ENCODE measurements at regions not wholly inside any gene's neighbourhood (a gene's known extent, or its start where the extent isn't known, plus 50 kb on each side); places are given as distances from the start of the nearest gene placed in this dataset.

DNA sequence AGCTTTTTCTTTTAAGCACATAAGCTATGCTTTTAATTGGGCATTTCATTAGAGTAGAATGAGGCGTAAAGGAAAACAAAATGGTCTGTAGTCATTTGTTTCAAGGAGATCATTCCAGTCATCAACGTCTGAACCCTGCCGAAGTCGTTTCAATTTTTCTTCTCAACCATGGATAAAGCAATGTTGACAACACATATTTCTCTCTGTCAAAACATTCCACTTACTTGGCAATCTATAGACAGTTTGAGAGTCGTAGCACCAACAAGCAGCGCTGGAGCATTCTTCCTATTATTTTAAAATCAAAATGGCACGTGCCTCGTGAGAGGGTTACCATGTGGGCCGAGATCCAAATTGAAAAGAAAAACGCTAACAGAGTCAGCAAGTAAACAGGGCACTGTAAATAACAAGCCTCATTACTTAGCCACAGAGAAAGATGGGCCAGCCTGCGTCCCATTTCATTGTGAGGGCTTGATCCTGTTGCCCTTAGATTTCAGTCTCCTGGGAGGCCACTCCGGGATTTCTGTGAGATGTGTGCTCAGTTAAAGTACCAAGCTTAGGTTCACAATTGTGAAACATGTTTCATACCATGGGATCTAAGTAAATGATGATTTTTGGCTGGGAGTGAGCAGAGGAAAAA is 422.9 kb downstream of the DTWD2 start:
- in situ Hi-C loops (cut with MboI; ENCODE audit: low sequenced_read_pairs) = no loop called here
- no peak for DNase-seq (ENCODE audit: low spot score in 2 of 2)
- H3K4me1 ChIP-seq = no peaks in the 10 kb centered on the region
- no peaks in the 10 kb centered on the region for H3K9me3 ChIP-seq
- no peaks in the 10 kb centered on the region for H3K27me3 ChIP-seq (ENCODE audit: low read depth)
- H3K4me3 ChIP-seq = no peak overlapping the region
- H3K36me3 ChIP-seq (replicated peaks) = no peaks in the 10 kb centered on the region

DNA sequence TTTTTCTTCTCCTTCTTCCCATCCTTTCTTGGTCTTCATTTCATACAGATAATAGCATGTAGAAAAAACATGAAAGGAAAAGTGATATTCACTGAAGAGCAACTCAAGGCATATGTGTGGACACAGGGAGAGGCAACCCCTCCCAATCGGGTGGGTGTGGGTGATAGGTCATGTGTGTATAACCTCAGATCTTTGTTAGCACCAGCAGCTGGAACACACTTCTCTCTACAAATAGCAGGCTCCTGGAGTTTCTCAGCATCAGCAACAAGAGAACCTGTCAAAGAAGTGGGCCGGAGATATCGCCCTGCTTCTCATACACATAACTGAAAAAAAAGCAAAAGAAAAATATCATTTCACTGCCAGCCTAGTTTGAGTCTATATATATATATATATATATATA is 426.4 kb downstream of the DTWD2 start:
- no peaks in the 10 kb centered on the region for H3K9me3 ChIP-seq
- no peak for DNase-seq (ENCODE audit: low spot score in 2 of 2)
- in situ Hi-C loops (cut with MboI; ENCODE audit: low sequenced_read_pairs) = no loop called here

DNA sequence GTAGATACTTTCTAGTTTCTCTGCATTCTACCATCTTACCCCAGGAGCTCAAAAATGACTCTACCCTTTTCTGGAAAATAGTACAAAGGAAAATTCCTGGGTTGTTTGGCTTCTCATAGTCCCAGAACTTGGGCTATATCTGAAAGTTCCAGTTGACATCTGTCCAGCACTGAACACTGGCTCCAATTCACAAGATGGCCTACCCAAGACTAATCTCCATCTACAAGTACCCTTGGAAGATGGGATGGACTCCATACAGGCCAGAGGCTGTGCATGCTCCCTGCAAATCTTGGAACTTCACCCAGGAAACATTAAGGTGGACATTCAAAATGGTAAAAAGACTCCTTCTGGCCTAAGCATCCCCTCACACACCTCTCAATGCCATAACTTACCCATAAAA is 427.1 kb downstream of the DTWD2 start:
- Histone ChIP-seq H3K36me3 (replicated peaks) (no peaks in the 10 kb centered on the region), H3K4me1 (peaks cover 1% of the 10 kb centered on the region), H3K9me3 (no peaks in the 10 kb centered on the region), H3K27me3 (ENCODE audit: low read depth) (no peaks in the 10 kb centered on the region), H3K4me3 (no peak overlapping the region)
- in situ Hi-C loops (cut with MboI; ENCODE audit: low sequenced_read_pairs) = no loop called here
- no peak for DNase-seq (ENCODE audit: low spot score in 2 of 2)

More for the DNA sequence above, 426.4 kb downstream of the DTWD2 start:
- Histone ChIP-seq H3K27me3 (ENCODE audit: low read depth) (no peaks in the 10 kb centered on the region), H3K4me1 (no peaks in the 10 kb centered on the region; the same call in 1 of the 2 replicates), H3K36me3 (replicated peaks) (no peaks in the 10 kb centered on the region), H3K4me3 (no peak overlapping the region)

DNA sequence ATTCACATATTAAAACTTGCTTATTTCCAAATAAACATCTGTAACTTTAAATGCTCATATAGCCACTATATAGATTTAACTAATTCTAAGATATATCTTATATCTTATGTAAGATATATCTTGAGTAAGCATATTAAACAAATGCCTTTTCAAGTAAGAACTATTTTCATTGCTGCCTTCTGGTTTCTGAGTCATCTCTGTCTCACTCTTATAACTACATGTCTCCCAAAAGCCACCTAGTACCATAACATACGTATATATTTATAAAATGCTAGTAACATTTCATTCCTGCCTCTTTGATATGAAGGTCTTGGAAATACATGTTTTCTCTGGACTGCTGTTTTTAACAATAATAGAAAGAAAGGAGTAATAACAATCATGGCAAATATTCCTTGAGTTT is 429.5 kb downstream of the DTWD2 start:
- H3K9me3 ChIP-seq = no peaks in the 10 kb centered on the region
- DNase-seq (ENCODE audit: low spot score in 2 of 2) = no peak
- no peak overlapping the region for H3K4me3 ChIP-seq
- in situ Hi-C loops (cut with MboI; ENCODE audit: low sequenced_read_pairs) = no loop called here
- no peaks in the 10 kb centered on the region for H3K27me3 ChIP-seq (ENCODE audit: low read depth)
- peaks cover 8% of the 10 kb centered on the region for H3K4me1 ChIP-seq
- H3K36me3 ChIP-seq (replicated peaks) = no peaks in the 10 kb centered on the region

DNA sequence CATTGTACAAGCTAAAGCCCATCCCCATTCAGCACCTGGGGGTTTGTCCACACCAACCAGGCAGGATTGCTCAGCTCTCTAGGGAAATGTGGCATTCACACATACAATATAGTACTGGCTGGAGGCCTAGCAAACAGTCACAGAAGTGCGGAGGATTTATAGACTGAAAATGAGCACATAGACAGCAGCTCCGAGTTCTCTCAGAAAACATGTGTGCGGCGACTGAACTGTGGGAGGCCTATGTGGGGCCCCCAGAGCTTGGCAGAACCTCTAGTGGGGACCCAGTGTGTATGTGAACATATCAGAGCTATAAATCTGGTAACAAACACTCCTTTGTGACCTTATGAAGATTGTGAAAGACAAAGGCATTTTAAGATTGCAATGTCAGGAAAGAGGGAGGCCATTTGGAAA is 431.1 kb downstream of the DTWD2 start:
- H3K27me3 ChIP-seq (ENCODE audit: low read depth) = no peaks in the 10 kb centered on the region
- H3K36me3 ChIP-seq (replicated peaks) = no peaks in the 10 kb centered on the region
- H3K9me3 ChIP-seq = no peaks in the 10 kb centered on the region
- in situ Hi-C loops (cut with MboI; ENCODE audit: low sequenced_read_pairs) = no loop called here
- no peak for DNase-seq (ENCODE audit: low spot score in 2 of 2)
- no peak overlapping the region for H3K4me3 ChIP-seq
- H3K4me1 ChIP-seq = peaks cover 8% of the 10 kb centered on the region

DNA sequence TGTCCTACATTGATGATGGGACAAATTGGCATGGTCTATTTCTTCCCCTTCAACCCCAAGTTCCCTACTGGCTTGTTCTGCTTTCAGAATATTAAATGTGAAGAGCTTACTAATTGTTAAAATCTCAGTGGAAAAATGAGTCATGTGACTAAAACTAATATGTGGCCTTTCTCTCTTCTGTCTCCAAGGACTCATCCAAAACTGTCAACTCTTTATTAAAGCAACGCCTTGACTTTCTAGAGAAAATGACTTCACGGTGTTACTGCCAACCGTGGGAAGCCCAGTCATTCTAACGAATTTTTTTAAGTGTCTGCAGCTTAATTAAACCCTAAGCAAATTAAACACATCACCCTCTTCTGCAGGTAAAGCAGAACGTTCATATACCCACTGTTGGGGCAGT is 431.6 kb downstream of the DTWD2 start:
- DNase-seq (ENCODE audit: low spot score in 2 of 2) = no peak
- Histone ChIP-seq H3K4me3 (no peak overlapping the region), H3K27me3 (ENCODE audit: low read depth) (no peaks in the 10 kb centered on the region), H3K4me1 (peaks cover 8% of the 10 kb centered on the region), H3K36me3 (replicated peaks) (no peaks in the 10 kb centered on the region), H3K9me3 (no peaks in the 10 kb centered on the region)
- in situ Hi-C loops (cut with MboI; ENCODE audit: low sequenced_read_pairs) = no loop called here

DNA sequence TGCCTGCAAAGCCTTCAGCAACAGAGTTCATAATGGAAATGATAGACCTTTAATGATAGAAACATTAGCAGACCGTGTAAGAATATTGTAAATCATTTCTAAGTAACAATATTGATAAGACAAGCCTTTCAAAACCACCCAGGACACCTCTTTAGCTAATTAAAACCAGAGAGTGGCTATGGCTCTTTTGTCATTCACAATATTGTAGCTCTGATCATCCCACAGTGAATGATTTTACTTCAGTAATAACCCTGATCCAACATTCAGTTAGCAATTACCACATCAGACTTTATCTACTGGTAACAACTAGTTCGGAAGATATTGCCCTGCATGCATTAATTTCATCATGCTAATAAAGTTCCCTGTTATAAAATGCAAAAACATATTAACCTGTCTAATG is 432.6 kb downstream of the DTWD2 start:
- peaks cover 8% of the 10 kb centered on the region for H3K4me1 ChIP-seq
- no peak overlapping the region for H3K4me3 ChIP-seq
- in situ Hi-C loops (cut with MboI; ENCODE audit: low sequenced_read_pairs) = no loop called here
- DNase-seq (ENCODE audit: low spot score in 2 of 2) = no peak
- no peaks in the 10 kb centered on the region for H3K9me3 ChIP-seq
- H3K27me3 ChIP-seq (ENCODE audit: low read depth) = no peaks in the 10 kb centered on the region
- H3K36me3 ChIP-seq (replicated peaks) = no peaks in the 10 kb centered on the region

DNA sequence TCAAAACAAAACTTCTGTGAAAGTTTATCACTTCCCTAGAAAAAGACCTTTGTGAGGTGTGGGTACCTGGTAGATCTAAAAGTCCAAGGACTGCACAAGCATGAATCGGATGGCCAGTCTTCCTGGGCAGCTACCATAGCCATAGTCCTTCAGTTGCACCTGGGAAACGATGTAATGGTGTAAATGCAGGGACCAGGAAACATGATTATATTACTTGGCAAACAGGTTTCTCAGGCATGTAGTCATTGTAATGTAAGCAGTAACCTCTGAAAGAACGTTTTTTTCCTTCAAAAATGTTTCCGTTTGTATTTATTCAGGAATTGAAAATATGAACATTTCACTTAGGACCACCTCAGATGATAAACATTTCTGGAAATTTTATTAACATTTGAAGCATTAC is 433.4 kb downstream of the DTWD2 start:
- Histone ChIP-seq H3K36me3 (replicated peaks) (no peaks in the 10 kb centered on the region), H3K9me3 (no peaks in the 10 kb centered on the region), H3K4me3 (no peak overlapping the region), H3K27me3 (ENCODE audit: low read depth) (no peaks in the 10 kb centered on the region), H3K4me1 (peaks cover 8% of the 10 kb centered on the region)
- in situ Hi-C loops (cut with MboI; ENCODE audit: low sequenced_read_pairs) = no loop called here
- DNase-seq (ENCODE audit: low spot score in 2 of 2) = no peak

DNA sequence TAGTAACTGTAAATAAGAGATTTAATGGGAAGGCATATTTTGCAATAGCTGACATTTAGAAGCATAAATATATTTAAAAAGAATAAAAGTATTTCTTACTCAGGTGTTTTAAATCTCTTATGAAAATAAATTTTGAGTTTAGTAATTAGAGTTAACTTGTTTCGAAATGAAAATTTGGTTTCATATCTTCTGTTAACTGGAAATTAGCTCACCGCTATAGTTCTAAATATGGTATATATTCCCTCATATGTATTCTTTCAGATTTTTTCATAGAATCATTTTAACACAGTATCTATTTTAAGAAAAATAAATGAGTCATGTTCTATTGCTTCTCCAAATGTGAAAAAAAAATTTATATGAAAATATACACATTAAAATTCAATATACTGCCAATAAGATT is 434.1 kb downstream of the DTWD2 start:
- Histone ChIP-seq H3K4me3 (no peak overlapping the region), H3K27me3 (ENCODE audit: low read depth) (no peaks in the 10 kb centered on the region), H3K9me3 (no peaks in the 10 kb centered on the region), H3K36me3 (replicated peaks) (no peaks in the 10 kb centered on the region), H3K4me1 (peaks cover 8% of the 10 kb centered on the region)
- no peak for DNase-seq (ENCODE audit: low spot score in 2 of 2)
- in situ Hi-C loops (cut with MboI; ENCODE audit: low sequenced_read_pairs) = no loop called here

DNA sequence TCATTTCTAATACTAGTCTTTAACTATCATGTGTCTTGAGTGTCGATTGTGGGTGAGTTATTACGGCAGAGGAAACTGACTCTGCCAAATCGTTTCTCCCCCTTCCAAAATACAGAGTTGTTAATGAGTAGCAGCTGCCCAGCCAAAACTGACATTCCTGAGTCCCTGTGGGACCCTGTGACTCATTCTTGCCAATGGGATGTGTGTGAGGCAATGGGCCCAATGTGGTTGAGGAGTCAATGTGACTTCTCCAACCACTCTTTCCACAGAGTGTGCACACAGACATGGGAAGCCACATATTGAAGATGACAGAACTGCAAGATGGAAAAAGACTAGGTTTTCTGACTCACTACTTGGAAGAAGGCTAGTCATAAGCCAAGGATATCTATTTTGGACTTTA is 434.7 kb downstream of the DTWD2 start:
- Histone ChIP-seq H3K36me3 (replicated peaks) (no peaks in the 10 kb centered on the region), H3K4me1 (peaks cover 8% of the 10 kb centered on the region), H3K27me3 (ENCODE audit: low read depth) (no peaks in the 10 kb centered on the region), H3K9me3 (no peaks in the 10 kb centered on the region), H3K4me3 (no peak overlapping the region)
- no peak for DNase-seq (ENCODE audit: low spot score in 2 of 2)
- in situ Hi-C loops (cut with MboI; ENCODE audit: low sequenced_read_pairs) = no loop called here

DNA sequence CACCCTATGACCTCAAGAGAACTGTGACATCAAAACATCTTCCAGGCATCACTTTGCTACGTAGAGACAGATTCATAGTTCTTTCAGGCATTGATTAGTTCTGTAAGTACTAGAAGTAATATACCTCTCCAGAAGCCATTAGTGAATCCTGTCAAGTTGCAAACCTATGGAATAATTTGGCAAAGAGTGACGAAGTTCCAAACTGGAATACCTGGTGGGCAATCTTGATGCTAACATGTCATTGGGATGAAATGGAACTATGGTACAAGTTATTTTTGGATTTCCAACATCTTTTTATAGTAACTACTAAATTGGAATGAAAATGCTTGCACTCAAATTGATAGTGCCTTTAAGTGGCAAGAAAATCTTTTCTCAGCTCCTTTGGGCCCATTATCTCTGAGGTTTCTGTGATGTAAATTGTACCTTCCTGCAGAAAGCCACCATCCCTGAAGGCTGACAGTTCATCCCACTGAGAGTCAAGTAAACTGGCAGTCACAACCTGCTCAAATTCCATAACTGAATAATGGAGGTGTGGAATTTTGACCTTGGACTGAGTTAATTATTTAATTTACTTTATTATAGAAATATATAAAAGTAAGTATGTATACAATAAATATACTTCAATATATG is 435.5 kb downstream of the DTWD2 start:
- no peaks in the 10 kb centered on the region for H3K27me3 ChIP-seq (ENCODE audit: low read depth)
- in situ Hi-C loops (cut with MboI; ENCODE audit: low sequenced_read_pairs) = no loop called here
- DNase-seq (ENCODE audit: low spot score in 2 of 2) = no peak

DNA sequence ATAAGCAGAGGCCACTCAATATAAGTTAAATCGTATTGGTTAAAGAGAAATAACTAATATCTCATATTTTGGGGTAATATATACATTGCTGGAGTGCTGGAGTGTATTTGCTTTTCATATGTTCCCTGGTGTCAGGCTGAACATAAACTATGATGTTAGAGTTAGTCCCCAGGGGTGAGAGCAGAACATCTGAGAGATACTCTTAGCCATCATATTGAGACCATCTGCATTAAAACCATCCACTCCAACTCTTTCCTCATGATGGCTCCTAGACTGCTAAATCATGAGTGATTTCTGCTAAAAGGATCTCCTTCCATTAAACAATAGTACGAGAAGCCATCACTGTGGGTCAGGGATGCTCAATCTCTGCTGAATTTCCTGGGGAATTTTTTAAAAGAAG is 436.2 kb downstream of the DTWD2 start:
- Histone ChIP-seq H3K9me3 (no peaks in the 10 kb centered on the region), H3K4me3 (no peak overlapping the region), H3K36me3 (replicated peaks) (no peaks in the 10 kb centered on the region), H3K27me3 (ENCODE audit: low read depth) (no peaks in the 10 kb centered on the region), H3K4me1 (peaks cover 8% of the 10 kb centered on the region)
- no peak for DNase-seq (ENCODE audit: low spot score in 2 of 2)
- in situ Hi-C loops (cut with MboI; ENCODE audit: low sequenced_read_pairs) = no loop called here

More for the DNA sequence above, 435.5 kb downstream of the DTWD2 start:
- Histone ChIP-seq H3K9me3 (no peaks in the 10 kb centered on the region), H3K4me3 (no peak overlapping the region), H3K36me3 (replicated peaks) (no peaks in the 10 kb centered on the region), H3K4me1 (peaks cover 8% of the 10 kb centered on the region)

DNA sequence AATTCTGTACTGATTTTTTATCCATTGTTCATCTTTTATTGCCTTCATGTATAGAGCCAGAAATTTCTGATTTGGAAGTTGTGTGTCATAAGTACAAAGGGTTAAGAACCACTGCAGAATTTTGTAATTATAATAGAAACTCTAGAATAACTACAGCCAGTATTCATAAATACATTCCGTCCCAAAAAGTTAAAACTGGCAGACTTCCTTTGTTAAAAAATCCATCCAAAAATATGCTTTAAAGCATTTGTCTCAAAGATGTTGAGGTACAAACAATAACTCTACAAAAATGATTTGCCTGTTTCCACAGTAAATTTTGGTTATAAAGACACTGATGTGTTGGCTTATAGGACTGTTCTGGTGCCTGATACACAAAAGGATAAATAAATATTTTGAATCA is 436.6 kb downstream of the DTWD2 start:
- no peak for DNase-seq (ENCODE audit: low spot score in 2 of 2)
- H3K4me1 ChIP-seq = peaks cover 8% of the 10 kb centered on the region
- no peak overlapping the region for H3K4me3 ChIP-seq
- H3K36me3 ChIP-seq (replicated peaks) = no peaks in the 10 kb centered on the region
- no peaks in the 10 kb centered on the region for H3K9me3 ChIP-seq
- no peaks in the 10 kb centered on the region for H3K27me3 ChIP-seq (ENCODE audit: low read depth)
- in situ Hi-C loops (cut with MboI; ENCODE audit: low sequenced_read_pairs) = no loop called here

DNA sequence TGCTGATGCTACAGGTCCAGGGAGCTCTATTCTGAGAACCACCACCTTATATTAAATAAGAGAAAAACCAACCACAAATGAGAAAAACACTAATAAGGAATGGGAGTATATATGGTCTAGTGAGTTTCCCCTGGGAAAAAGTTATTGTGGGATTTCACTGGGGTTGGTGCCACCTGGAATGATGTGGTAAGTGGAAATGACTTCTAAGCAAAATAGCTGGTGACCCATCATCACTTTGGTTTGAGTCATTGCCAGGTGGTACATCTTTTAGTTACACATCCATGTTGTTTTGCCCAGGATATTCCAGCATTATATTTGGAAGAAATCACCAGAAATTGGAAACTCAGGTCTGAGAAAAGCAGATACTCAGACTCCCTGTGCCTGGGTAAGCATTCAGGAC is 437.3 kb downstream of the DTWD2 start:
- peaks cover 4% of the 10 kb centered on the region for H3K4me1 ChIP-seq
- H3K36me3 ChIP-seq (replicated peaks) = no peaks in the 10 kb centered on the region
- no peaks in the 10 kb centered on the region for H3K27me3 ChIP-seq (ENCODE audit: low read depth)
- no peaks in the 10 kb centered on the region for H3K9me3 ChIP-seq
- no peak overlapping the region for H3K4me3 ChIP-seq
- in situ Hi-C loops (cut with MboI; ENCODE audit: low sequenced_read_pairs) = no loop called here
- no peak for DNase-seq (ENCODE audit: low spot score in 2 of 2)
